ENCODE measurements at regions not wholly inside any gene's neighbourhood (a gene's known extent, or its start where the extent isn't known, plus 50 kb on each side); places are given as distances from the start of the nearest gene placed in this dataset.
"Not testable (repeated sequence)": the region's sequence is repeated elsewhere in the genome, so short reads cannot be mapped to it uniquely, and the experiment has no call there.

DNA sequence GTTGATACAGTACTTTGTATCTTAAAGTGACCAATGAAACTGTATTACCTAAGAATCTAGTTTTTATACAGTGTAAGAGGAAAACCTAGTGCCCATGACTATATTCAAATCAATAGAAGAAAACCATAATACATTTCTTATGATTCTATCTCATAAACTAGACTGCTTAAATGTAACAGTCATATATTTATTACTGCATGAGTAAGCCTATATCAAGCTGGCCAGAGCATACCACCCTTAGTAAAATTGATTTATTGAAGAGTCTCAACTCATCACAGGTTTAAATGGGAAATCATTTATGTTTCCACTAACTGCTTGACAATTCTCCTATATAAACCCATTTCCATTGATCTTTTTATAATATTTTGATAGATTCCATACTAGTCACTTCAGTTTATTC, 1059.2 kb upstream of the LRRTM1 start:
- DNase-seq = no peak

DNA sequence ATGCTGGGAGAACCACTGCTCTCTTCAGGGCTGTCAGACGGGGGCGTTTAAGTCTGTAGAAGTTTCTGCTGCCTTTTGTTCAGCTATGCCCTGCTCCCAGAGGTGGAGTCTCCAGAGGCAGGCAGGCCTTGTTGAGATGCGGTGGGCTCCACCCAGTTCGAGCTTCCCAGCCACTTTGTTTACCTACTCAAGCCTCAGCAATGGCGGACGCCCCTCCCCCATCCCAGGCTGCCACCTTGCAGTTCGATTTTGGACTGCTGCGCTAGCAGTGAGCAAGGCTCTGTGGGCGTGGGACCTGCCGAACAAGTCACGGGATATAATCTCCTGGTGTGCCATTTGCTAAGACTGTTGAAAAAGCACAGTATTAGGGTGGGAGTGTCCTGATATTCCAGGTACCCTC, 1057.9 kb upstream of the LRRTM1 start:
- not testable (repeated sequence) for DNase-seq

DNA sequence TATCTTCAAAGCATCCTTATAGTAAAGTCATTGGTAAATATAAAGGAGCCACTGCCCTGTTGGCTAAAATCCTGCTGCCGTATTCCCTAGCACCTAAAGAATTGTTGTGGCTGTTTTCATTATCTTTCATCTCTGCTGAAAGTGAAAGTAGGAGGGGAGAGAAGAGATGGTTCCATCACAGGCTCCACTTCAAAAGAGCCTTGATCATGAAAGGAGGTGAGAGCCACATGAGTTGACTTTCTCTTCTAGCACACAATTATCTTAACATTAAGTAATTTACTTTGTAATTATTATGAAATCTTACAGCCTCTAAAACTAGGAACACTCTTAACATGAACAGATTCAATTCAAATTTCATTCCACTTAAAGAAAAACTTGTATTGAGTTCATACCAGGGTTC, 1050.9 kb upstream of the LRRTM1 start:
- no peak for DNase-seq

DNA sequence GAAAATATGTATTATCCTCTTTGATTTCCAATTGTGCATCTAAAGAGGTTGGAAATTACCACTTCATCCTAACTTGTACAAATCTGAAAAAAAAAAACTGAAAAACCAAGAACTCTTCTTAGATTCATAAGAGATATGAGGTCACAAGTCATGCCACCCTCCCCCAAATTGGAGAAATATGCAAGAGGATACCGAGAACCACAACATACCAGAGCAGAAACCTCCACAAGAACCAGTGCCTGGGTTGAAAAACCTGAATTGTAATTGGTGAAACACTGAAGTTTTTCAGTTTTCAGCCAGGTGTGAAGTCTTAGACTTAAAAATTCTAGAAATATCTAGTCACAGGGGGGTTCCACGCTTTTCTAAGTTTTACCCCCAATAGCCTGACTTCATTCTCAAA, 1029.5 kb upstream of the LRRTM1 start:
- no peak for DNase-seq

DNA sequence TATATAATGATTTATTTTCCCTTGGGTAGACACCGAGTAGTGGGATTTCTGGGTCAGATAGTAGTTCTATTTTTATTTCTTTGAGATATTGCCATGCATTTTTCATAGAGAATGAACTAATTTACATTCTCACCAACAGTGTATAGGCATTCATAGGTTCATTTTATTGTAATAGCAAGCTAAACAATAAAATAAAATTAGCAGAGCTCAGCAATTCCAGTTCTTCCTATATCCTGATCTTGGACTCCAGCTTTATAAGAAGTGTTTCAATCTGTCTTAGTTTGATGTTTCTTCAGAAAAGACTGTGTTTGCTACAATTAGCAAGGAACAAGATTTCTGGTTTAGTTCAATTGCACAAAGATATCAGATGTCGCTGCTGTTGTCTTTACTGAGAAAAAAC, 1024.4 kb upstream of the LRRTM1 start:
- DNase-seq = no peak

DNA sequence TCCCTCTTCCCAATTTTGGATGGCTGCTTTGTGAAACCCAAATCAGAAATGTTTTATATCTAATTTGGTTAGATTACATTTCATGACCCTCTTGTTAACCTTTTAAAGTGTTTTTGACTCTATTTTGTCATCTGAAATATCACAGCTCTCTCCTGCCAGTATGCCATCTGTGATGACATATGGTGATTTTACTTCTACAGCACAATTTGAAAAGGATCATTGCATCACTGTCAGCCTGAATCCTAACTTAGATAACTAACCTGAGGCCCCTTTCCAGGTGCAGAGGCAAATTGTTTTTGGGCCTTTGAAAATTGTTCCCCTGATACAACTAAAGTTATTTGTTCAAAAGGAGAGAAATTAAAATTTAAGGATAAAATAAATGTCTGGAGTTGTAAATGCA, 1023.4 kb upstream of the LRRTM1 start:
- no peak for DNase-seq

DNA sequence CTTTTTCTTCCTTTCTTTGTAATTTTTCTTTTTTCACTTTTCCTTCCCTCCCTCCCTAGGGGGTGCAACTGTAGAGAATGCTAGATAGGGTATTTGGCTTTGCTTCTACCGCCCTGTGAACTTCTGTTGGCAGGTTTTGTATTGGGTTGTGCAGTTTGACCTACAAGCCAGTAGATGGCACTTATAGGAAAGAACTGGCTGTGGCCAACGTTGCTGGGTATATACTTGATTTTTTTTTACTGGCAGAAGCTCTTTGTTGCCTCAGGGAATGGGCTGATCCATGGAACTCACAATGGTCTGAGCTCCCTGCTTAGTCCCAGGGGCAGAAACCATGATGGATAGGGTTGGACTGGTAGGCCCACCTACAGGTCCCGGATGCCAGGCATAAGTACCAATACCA, 1019.5 kb upstream of the LRRTM1 start:
- DNase-seq = no peak

DNA sequence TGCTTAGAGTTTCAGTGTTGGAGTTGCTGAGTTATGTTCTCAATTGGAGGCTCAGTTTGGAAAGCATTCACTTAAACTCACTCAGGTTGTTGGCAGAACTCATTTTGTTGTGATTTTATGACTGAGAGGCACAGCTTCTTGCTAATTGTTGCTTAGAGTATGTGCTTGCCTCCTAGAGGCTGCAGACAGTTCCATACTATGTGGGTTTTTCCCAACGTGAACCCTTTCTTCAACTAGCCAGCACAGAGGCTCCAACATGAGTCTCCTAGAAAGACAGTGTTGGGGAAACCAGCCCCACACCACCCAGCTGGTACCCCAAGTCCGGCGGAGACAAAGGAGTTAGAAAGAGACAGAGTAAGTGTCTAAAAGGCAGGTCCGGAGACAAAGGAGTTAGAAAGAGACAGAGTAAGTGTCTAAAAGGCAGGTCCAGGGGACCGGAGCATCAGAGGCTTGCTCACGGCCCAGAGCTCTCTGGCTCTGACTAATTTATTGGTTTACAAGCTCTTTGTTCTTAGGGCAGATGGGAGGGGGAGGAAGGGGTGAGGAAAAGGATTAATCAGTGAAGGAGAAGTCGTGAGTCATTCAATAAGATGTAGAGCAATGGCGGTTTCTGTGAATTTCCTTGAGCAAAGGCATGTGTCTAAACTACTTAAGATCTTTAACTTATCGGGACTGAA, 999.7 kb upstream of the LRRTM1 start:
- no peak for DNase-seq

DNA sequence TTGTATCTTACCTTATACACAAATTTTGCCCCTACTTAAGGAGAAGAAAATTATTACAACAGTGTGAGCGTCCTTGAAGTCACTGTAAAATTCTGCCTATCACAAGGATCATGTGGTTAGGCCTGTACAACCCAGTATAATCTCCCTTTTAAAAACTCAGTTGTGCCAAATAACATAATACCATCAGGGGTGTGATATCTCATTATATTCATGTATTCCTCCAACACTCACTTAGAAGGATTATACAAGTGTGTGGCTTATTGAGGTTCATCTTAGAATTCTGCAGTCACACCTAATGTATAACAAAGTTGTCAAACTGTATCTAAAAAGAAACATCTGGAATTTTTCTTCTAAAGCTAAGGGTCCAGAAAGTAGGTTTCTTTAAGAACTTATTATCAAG, 998.8 kb upstream of the LRRTM1 start:
- no peak for DNase-seq

DNA sequence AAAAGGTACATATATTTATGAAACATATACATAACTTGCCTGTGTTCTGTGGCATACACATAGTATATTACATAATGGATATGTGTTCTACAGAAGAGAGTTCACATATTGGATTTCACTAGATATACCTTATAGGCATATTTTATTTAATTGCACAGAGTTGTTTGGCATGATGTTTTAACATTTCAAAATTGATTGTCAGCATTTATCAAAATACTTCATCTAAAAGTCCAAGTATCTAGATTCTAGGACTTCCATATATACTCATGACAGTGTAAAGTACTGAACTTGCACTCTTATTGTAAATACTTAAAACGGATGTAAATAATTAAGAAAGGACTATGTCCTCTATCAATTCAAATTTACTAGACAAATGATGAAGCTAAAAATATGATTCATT, 995.3 kb upstream of the LRRTM1 start:
- no peak for DNase-seq

DNA sequence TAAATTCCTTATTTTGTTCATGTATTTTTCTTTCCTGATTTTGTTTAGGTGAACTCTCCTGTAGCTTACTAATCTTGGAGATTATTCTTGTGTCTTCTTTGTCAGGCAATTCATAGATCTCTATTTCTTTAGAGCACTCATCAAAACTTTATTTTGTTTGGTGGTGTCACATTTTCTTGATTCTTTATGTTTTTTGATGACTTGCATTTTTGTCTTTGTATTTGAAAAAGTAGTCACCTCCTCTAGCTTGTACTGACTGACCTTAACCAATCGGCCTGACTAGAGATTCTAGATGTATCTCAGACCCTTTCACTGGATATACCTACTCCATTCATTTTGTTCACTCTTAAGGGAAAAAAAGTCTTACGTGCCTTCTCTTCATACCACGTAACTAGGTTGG, 986.3 kb upstream of the LRRTM1 start:
- no peak for DNase-seq

DNA sequence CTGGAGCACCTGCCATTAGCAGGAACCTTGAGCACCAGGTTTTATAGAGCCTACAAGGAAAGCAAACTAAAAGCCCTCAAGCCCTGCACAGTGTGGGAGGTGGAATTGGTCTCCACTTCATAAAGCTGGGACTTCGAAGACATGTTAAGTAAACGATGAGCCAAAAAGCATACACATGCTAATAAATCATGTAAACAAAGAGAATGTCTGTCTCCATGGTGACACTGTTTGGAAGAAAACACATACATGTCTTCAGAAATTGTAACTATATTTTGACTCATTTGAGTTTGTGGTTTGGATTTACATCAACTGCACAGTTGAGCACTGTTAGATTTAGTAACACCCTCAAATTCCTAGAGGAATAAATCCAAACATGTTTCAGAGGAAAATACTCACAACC, 978.5 kb upstream of the LRRTM1 start:
- no peak for DNase-seq

DNA sequence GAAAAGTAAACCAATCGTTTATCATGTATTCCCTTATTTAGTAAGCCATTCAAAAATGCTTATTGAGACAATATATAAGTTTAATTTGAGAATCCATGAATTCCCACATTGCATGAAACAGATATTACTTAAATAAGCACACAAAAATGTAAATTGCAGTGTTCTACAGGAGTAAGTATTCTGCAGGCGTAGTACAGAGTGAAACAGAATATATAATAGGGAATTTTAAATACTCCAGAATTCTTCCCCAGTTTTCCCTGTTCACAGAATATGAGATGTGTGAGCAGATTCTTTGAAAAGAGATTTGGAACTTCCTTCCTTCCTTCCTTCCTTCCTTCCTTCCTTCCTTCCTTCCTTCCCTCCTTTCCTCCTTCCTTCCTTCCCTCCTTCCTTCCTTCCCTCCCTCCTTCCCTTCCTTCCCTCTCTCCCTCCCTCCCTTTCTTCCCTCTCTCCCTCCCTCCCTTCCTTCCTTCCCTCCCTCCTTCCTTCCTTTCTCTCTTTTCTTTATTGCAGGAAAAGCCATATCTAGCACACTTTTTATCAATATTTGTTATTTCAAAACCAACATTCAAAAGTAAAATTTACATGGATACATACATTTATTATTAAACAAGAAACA, 977.7 kb upstream of the LRRTM1 start:
- no peak for DNase-seq

DNA sequence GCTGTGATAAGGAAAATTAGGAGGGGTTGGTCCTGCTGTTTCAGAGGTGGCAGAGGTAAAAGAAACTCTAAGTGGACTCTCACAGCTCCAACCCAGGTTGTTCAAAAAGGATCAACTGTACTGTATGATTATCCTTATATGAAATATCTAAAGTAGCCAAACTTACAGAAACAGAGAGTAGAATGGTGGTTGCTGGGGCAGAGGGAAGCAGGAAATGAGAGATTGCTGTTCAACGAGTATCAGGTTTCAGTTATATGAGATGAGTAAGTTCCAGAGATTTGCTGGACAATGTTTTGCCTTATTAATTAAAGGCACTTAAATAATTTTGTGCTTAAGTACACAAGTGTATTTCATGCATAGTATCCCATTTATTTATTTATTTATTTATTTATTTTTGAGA, 972.0 kb upstream of the LRRTM1 start:
- no peak for DNase-seq

DNA sequence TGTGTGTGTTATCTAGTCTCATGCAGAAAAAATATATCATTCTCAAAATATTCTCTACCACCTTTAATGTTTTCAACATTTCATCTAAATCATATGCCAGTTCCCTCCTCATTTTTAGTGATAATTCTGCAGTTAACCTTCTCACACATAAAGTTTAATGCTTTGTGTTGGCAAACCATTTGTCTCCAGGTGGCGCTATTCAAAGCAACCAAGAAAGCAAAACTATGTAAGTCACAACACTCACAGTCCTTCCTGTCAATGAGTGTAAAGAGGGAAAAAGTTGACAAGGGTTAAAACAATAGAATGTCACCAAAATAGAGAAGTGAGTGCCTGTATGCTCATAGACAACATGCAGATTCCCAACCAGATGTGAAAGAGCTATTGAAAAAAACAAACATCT, 961.6 kb upstream of the LRRTM1 start:
- no peak for DNase-seq

DNA sequence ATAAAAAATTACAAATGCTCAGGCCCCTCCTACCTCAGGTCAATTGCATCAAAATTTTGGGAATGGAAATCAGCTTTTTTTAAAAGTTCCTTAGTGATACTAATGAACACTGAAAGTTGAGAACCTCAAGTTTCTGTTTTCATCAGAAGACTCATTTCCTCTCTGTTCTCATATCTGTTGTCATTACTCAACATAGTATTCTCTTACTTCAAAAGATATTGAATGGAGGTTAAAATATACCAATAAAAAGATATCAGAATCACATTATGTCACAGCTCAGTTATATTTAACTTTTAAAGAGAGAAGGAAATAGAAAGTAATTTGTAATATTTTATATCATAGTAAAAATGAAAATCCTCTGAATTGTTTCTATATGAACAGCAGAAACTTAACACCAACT, 959.4 kb upstream of the LRRTM1 start:
- no peak for DNase-seq

DNA sequence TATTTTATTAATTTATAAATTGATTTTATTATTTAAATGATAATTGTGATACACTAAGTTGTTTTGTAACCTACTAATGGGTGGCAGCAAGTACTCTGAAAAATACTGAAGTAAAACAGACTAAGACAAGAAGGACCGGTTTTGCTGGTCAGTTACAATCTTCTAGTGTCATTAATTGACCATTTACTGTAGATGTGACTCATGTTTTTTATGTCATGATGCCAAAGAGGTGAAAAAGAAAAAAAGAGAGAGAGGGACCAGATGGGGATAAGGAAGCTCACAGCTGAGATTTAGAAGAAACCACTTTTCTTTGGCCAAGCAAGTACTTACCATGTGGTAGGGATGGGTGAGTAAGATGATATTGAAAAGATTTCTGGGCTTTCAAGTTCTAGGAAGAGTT, 955.8 kb upstream of the LRRTM1 start:
- DNase-seq = no peak

DNA sequence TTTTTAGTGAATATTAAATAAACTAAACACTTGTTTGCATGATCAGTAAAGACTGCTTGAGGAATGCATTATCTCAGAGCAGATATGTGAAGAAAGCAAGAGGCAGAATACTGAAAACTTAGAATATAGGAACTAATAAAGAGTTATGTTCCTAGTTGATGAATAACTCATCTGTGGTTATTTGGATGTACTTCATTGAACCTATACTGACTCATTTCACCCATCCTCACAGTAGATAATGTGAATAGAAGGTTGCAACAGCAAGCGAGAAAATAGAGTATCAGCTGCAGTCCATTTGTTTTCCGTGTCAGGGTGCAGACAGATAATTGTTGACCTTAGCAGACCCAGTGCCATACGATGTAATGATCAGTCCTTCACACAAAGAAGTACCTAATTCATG, 945.7 kb upstream of the LRRTM1 start:
- DNase-seq = no peak

DNA sequence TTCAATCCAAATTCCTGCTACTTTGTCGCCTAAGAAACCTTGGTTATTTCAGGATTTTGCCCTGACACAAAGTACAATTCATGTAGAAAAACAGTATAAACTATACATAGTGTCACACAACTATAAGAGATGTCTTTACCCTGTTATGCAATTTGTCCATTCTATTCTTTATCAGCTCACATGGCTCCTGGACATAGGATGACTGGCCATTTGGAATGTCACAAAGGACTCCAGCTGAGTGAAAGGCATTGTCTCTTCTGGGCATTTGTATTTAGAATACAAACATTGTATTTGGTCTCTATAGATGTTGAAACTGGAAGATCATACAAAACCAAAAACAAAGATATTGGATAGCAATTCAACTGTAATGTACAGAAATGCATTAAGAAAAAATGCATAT, 944.6 kb upstream of the LRRTM1 start:
- DNase-seq = no peak

DNA sequence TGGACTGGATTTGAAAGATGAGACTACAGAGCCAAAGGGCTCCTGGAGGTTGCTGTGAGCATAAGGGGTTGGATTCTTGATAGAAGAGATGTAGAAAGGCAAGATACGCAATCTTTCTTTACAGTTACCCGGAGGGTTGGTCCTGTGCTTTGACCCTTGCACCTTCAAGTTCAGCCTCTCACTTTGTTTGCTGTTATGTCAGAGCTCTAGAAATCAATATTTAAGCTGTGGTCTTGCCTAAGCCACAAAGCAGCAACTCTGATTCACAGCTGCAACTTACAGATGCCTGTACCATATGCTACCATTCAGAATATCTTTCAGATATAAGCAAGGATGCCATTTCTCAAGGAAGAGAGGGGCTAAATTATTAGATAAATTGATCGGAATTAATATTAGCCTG, 943.1 kb upstream of the LRRTM1 start:
- DNase-seq = no peak

DNA sequence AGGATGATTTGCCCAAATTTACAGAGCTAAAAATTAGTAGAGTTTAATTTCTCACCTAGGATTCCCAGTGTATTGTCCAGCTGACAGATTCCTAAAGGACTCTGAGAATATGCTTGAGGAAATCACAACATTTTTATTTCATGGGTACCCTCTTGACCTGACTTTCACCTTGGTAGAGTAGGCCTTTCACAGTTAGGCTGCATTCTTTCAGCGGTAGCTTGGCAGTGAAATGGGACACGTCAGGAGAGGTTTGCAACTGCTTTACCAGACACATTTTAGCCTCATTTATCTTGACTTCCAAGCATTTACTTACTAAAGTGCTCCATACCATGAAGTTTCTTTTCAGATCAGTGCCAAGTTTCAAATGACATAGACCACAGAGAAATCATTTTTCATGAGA, 937.9 kb upstream of the LRRTM1 start:
- DNase-seq = no peak

DNA sequence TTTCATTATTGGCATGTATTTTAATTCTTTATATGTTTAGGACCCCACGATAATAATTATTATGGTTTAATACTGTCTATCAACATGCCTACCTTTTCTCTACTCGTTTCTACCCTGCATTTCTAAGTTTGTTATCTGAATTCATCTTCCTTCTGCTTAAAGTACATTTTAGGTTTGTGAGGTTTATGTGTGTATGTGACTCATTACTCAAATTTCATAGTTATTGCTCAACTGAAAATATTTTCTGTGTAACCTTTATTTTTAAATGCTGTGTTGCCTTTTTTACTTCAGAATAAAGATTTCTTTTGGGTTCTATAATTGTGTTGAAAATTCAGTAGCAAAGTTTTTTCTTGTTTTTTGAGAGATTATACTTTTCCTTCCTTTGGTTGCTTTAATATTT, 933.9 kb upstream of the LRRTM1 start:
- no peak for DNase-seq

DNA sequence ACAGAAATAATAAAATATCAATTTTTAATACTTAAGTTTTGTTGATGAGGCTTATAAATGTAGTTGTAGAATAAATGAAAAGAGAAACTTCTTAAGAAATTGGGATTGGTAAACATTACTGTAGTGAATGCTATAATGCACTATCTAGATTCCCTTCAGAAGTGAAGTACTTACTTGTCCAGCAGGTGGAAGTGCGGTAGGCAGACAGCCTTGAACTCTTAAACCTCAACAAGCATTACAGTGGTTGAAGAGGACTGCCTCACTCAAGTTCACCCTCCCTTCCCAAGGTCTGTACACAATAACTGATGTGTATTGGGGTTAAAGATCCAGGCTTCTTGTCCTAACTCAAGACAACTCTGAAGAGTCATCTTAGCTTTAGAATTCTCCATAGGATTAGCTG, 931.0 kb upstream of the LRRTM1 start:
- no peak for DNase-seq

DNA sequence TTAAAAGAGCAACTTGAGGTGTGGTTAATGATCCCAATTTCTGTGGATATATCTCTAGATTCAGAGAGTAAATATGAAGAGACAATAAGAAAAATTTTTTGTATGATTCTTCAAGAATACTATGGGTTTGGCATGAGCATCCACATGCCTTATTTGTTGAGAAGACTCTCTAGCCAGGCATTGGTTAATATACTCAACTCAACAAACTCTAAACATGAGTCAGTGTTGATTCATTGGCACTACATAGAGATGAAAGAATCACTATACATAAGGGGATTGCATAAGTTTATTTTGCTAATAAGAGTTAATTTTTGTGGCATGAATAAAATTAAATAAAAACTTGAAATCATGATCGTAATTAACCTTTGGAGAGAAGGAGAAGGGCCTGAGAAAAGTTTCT, 930.2 kb upstream of the LRRTM1 start:
- no peak for DNase-seq

DNA sequence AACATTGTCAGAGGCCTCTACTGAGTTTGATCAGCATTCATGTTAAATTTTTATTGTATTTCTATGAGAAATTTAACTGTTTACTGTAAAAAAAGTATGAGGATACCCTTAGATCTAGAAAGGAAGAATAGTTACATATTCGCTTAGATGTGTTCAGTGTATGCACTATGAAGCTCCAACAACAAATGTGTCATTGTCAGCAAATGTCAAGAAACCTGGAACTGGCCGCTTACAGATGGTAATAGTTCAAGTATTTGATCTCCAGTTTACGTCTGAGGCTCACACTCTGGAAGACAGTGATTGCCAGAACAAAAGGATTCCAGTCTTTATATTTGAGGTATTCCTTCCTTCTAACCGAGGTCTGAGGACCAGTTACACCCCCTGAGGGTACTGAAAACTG, 921.2 kb upstream of the LRRTM1 start:
- no peak for DNase-seq

All from NCI-H1092 (cell line).